ENCODE measurements at regions not wholly inside any gene's neighbourhood (a gene's known extent, or its start where the extent isn't known, plus 50 kb on each side); places are given as distances from the start of the nearest gene placed in this dataset.

DNA sequence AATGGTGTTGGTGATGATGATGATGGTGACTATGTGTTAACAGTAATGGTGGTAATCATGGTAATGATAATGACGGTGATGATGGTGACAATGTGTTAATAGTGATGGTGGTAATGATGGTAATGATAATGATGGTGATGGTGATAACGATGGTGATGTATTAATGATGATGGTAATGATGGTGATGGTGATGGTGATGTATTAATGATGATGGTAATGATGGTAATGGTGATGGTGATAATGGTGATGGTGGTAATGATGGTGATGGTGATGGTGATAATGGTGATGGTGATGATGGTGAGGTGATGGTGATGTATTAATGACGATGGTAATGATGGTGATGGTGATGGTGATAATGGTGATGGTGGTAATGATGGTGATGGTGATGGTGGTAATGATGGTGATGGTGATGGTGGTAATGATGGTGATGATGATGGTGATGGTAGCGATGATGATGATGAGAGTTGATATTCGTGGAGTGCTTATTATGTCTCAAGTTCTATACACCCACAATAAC is 212.8 kb upstream of the NCKAP5 start:
- TF ChIP-seq ZNF274 (IDR thresholded peaks at IDR 0.05; ENCODE audit: low read depth, low read length) (no peak), YY1 (IDR thresholded peaks at IDR 0.05; ENCODE audit: insufficient read depth, insufficient read length) (no peak)
